ENCODE measurements at regions not wholly inside any gene's neighbourhood (a gene's known extent, or its start where the extent isn't known, plus 50 kb on each side); places are given as distances from the start of the nearest gene placed in this dataset.

DNA sequence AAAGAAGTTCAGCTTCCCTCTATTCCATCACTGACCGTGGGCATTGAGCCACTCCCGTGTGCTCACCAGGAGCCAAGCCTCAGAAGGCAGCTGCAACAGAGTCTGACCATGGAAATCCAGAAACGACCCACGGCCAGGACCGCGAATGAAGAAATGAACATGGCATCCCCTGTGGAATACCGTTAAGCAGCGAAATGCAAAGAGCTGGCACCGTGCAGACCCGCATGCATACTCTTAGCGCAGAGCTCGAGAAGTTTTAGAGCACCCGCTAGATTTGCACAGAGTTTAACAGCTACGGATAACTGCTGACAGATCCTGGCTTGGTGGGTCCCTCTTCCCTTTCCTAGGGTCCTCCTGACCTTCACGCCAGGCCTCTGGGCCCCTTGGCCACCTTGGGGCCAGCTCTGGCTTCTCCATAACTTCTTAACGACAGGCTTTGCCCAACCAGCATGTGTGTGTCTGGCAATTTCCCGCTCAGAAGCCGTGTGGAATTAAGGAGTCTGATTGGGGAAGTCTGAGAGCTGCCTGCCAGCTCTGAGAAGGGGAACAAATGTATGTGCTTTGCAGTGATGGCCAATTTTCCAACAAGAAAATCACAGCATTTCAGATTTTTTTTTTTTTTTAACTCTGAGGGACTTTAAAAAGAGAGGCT, 75.3 kb upstream of the COL5A1 start:
- no peaks in the 10 kb centered on the region for H3K36me3 ChIP-seq (ENCODE audit: control insufficient read depth, insufficient read depth, low read length)
- H3K4me3 ChIP-seq, result no peak overlapping the region
- no peak overlapping the region for H2AFZ ChIP-seq (ENCODE audit: low read depth, low read length)
- no peak overlapping the region for H3K27ac ChIP-seq (ENCODE audit: extremely low read depth, low read depth, low read length)
- H3K79me2 ChIP-seq (ENCODE audit: control insufficient read depth, insufficient read depth, low read length), result no peaks in the 10 kb centered on the region
- no TSS peak for BruUV-seq (replicated peaks)
- in situ Hi-C loops (cut with MboI), result no loop called here
- intact Hi-C loops (cut with micrococcal nuclease), result no loop called here
- DNase-seq (ENCODE audit: extremely low read depth in 1 of 4, low spot score in 3 of 4), result no peak
- no peaks in the 10 kb centered on the region for H3K9me3 ChIP-seq (replicated peaks; ENCODE audit: control insufficient read depth, insufficient read depth, low read depth, low read length)
- FAIRE-seq, result no peak
- H3K4me2 ChIP-seq (ENCODE audit: insufficient read depth, low read length), result no peak overlapping the region
- TF ChIP-seq TFAP4 (CRISPR knock-in tag; IDR thresholded peaks at IDR 0.05; ENCODE audit: borderline replicate concordance), result no peak
- TF ChIP-seq ZNF507 (tag; conservative IDR thresholded peaks at IDR 0.05), result no peak
- no peak for TF ChIP-seq SAFB2 (IDR thresholded peaks at IDR 0.05; ENCODE audit: borderline replicate concordance, low read depth, low read length, severe bottlenecking)
- no peak for TF ChIP-seq ZNF609 (CRISPR knock-in tag; IDR thresholded peaks at IDR 0.05; ENCODE audit: borderline replicate concordance)
- TF ChIP-seq, protein P1, sequence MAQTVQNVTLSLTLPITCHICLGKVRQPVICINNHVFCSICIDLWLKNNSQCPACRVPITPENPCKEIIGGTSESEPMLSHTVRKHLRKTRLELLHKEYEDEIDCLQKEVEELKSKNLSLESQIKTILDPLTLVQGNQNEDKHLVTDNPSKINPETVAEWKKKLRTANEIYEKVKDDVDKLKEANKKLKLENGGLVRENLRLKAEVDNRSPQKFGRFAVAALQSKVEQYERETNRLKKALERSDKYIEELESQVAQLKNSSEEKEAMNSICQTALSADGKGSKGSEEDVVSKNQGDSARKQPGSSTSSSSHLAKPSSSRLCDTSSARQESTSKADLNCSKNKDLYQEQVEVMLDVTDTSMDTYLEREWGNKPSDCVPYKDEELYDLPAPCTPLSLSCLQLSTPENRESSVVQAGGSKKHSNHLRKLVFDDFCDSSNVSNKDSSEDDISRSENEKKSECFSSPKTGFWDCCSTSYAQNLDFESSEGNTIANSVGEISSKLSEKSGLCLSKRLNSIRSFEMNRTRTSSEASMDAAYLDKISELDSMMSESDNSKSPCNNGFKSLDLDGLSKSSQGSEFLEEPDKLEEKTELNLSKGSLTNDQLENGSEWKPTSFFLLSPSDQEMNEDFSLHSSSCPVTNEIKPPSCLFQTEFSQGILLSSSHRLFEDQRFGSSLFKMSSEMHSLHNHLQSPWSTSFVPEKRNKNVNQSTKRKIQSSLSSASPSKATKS (CRISPR knock-in tag; IDR thresholded peaks at IDR 0.05), result no peak
- no peak for TF ChIP-seq ZNF232 (CRISPR knock-in tag; IDR thresholded peaks at IDR 0.05)
- no peak for TF ChIP-seq SMARCA4 (IDR thresholded peaks at IDR 0.05)
- no peak for TF ChIP-seq USF1 (CRISPR knock-in tag; IDR thresholded peaks at IDR 0.05)
- TF ChIP-seq ESRRB (CRISPR knock-in tag; IDR thresholded peaks at IDR 0.05; ENCODE audit: borderline replicate concordance), result no peak
- ATAC-seq, result no peak
- WGBS (ENCODE audit: insufficient coverage, low coverage, missing lambda C conversion rate), result 2% methylated on average over 18 of the region's 18 CpGs
- ChIA-PET POLR2A (interaction anchor here (0.8 to 1.5 kb wide), 3 partner anchors 9 to 13 kb away, joined by 3 to 11 read pairs (median 7); no protein-coding TSS in a partner anchor), CTCF (ENCODE audit: low intra/inter-chr PET ratio) (no interaction called here)
- peaks cover 0 to 45% of the 10 kb centered on the region in 2 experiments; a peak in 3 of 5 replicates for H3K27me3 ChIP-seq (ENCODE audit: control insufficient read depth in 2 of 2, insufficient read depth in 2 of 2, low read length in 2 of 2)
- no peaks in the 10 kb centered on the region for H3K4me1 ChIP-seq (replicated peaks in 1 of 2; ENCODE audit: control insufficient read depth in 2 of 2, insufficient read depth in 2 of 2, low read length in 2 of 2)
- H3K9me1 ChIP-seq (ENCODE audit: control insufficient read depth, insufficient read depth, low read length), result no peaks in the 10 kb centered on the region
- H4K20me1 ChIP-seq (replicated peaks; ENCODE audit: control insufficient read depth, insufficient read depth, low read length), result no peaks in the 10 kb centered on the region; the same call in 1 of the 2 replicates
- H3K9ac ChIP-seq (ENCODE audit: insufficient read depth in 1 of 2, low read depth in 2 of 2, low read length in 2 of 2), result no peak overlapping the region
